Right renal cortex interstitium (tissue), 3 donors: ENCODE measurements at regions not wholly inside any gene's neighbourhood (a gene's known extent, or its start where the extent isn't known, plus 50 kb on each side); places are given as distances from the start of the nearest gene placed in this dataset.

Experiments
- DNase-seq, 3 donors: peaks; one replicate each; pipeline ENCODE4 v3.0.0-alpha.2; 2013; ENCODE audit warnings: low read depth in 3 of 3, low spot score in 2 of 3

GRCh38 chr18:41390309-41390708 is 564.7 kb upstream of the PIK3C3 start:
- no peak for DNase-seq

GRCh38 chr18:41378598-41378997 is 576.4 kb upstream of the PIK3C3 start:
- DNase-seq, result no peak

GRCh38 chr18:41373612-41374011 is 581.4 kb upstream of the PIK3C3 start:
- no peak for DNase-seq

- no peak for DNase-seq
These were observed 582.9 kb upstream of the PIK3C3 start for GRCh38 chr18:41372046-41372665.

GRCh38 chr18:41371156-41372045 is 583.6 kb upstream of the PIK3C3 start:
- DNase-seq, result no peak

- DNase-seq, result no peak
These were observed 584.3 kb upstream of the PIK3C3 start for GRCh38 chr18:41370740-41371139.

GRCh38 chr18:41357708-41358107 is 597.3 kb upstream of the PIK3C3 start:
- no peak for DNase-seq

GRCh38 chr18:41353777-41354528 is 601.1 kb upstream of the PIK3C3 start:
- no peak for DNase-seq

- DNase-seq, result no peak
These were observed 603.6 kb upstream of the PIK3C3 start for GRCh38 chr18:41351430-41351829.

GRCh38 chr18:41347057-41347456 is 608.0 kb upstream of the PIK3C3 start:
- no peak for DNase-seq

- DNase-seq, result no peak
These were observed 611.2 kb upstream of the PIK3C3 start for GRCh38 chr18:41343808-41344207.

- DNase-seq, result no peak
These were observed 616.7 kb upstream of the PIK3C3 start for GRCh38 chr18:41338341-41338740.

- DNase-seq, result no peak
These were observed 623.4 kb upstream of the PIK3C3 start for GRCh38 chr18:41331661-41332060.

GRCh38 chr18:41326311-41326710 is 628.7 kb upstream of the PIK3C3 start:
- no peak for DNase-seq

GRCh38 chr18:41324934-41325333 is 630.1 kb upstream of the PIK3C3 start:
- DNase-seq, result no peak

GRCh38 chr18:41324020-41324791 is 630.8 kb upstream of the PIK3C3 start:
- no peak for DNase-seq

- no peak for DNase-seq
These were observed 632.0 kb upstream of the PIK3C3 start for GRCh38 chr18:41323044-41323443.

- peak in 1 of 3 donors; percentile 13 for DNase-seq
These were observed 634.9 kb upstream of the PIK3C3 start for GRCh38 chr18:41320100-41320499.

GRCh38 chr18:41315134-41315533 is 639.9 kb upstream of the PIK3C3 start:
- no peak for DNase-seq
